GM12878 (cell line): ENCODE measurements at regions not wholly inside any gene's neighbourhood (a gene's known extent, or its start where the extent isn't known, plus 50 kb on each side); places are given as distances from the start of the nearest gene placed in this dataset.

Experiments used
- ATAC-seq: fragments of 200-7000 bp; cut with Tn5 transposase; 3 replicates; pipeline ENCODE4 v1.9.1; 2020; ENCODE audit warnings: mild to moderate bottlenecking, moderate library complexity
- BruUV-seq: library from RNA; stranded (reverse); fragments of 400-500 nt; replicated peaks from 2 replicates; lab custom pipeline; 2021; lab: Mats Ljungman, UMichigan
- CTCF ChIA-PET: fragments of 300-600 bp; sonication (Branson Sonifier 250); formaldehyde crosslinking; extraction: SDS; loops from one replicate; lab custom pipeline; 2021; ENCODE audit warnings: inconsistent platforms; lab: Yijun Ruan, JAX
- POLR2A ChIA-PET: fragments of 350-600 bp; formaldehyde crosslinking; extraction: SDS; loops from one replicate; lab custom pipeline; 2021; ENCODE audit warnings: inconsistent platforms; lab: Charles Lee
- RAD21 ChIA-PET: fragments of 300-600 bp; sonication (Branson Sonifier 250); formaldehyde crosslinking; loops from one replicate; lab custom pipeline; 2023; ENCODE audit warnings: antibody characterized with exemption; ENCODE audit not compliant: unreplicated experiment; lab: Charles Lee
- SMC1A ChIA-PET: fragments of 300-600 bp; sonication (Branson Sonifier 250); formaldehyde crosslinking; loops from one replicate; lab custom pipeline; 2023; ENCODE audit not compliant: unreplicated experiment, uncharacterized antibody; lab: Charles Lee
- DNase-seq: peaks from one replicate; pipeline ENCODE4 v3.0.0-alpha.2; 2011; ENCODE audit warnings: low read depth, low spot score
- FAIRE-seq: peaks from 3 replicates; lab custom pipeline; 2011; peaks lifted over from hg19 to GRCh38; lab: Jason Lieb, UNC
- H2AFZ ChIP-seq: 2 replicates; pipeline ENCODE4 v1.6.0; 2011; ENCODE audit warnings: low read depth, low read length, control low read depth; ENCODE audit not compliant: control insufficient read depth
- H3K27ac ChIP-seq: 2 replicates; pipeline ENCODE4 v1.5.1; 2011; ENCODE audit warnings: control low read depth; ENCODE audit not compliant: control insufficient read depth, insufficient read depth
- H3K27me3 ChIP-seq, 2 experiments: replicated peaks in 1 of 2; 2 replicates each; pipeline versions ENCODE4 v1.6.0 to v1.6.1; 2011; ENCODE audit warnings: low read length in 1 of 2; ENCODE audit not compliant: control insufficient read depth in 2 of 2, insufficient read depth in 2 of 2
- H3K36me3 ChIP-seq, 2 experiments: 2 replicates each; pipeline ENCODE4 v1.5.1; 2011; ENCODE audit warnings: low read length in 1 of 2; ENCODE audit not compliant: control insufficient read depth in 2 of 2, insufficient read depth in 2 of 2
- H3K4me1 ChIP-seq: 2 replicates; pipeline ENCODE4 v1.6.1; 2011; ENCODE audit warnings: mild to moderate bottlenecking, low read length, moderate library complexity, mixed read lengths; ENCODE audit not compliant: control insufficient read depth, insufficient read depth
- H3K4me2 ChIP-seq: 2 replicates; pipeline ENCODE4 v1.6.0; 2011; ENCODE audit warnings: control low read depth; ENCODE audit not compliant: control insufficient read depth, insufficient read depth
- H3K4me3 ChIP-seq: fragments of 200-600 bp; sonication (generic); 2 replicates; pipeline ENCODE4 v1.5.1; 2016
- H3K79me2 ChIP-seq: 2 replicates; pipeline ENCODE4 v1.6.0; 2011; ENCODE audit warnings: low read length; ENCODE audit not compliant: control insufficient read depth, insufficient read depth
- H3K9ac ChIP-seq: 2 replicates; pipeline ENCODE4 v1.8.0; 2011; ENCODE audit warnings: low read length, control low read depth, mixed read lengths; ENCODE audit not compliant: control insufficient read depth, insufficient read depth
- H3K9me3 ChIP-seq: replicated peaks from 3 replicates; pipeline ENCODE4 v1.5.1; 2011; ENCODE audit warnings: mild to moderate bottlenecking, low read length; ENCODE audit not compliant: control insufficient read depth, insufficient read depth
- H4K20me1 ChIP-seq: 2 replicates; pipeline ENCODE4 v1.6.0; 2011; ENCODE audit not compliant: control insufficient read depth, insufficient read depth
- ATF7 ChIP-seq: fragments of 450-650 bp; IDR thresholded peaks from 2 replicates; pipeline ENCODE4 v1.6.1; 2016; ENCODE audit warnings: low read depth, mild to moderate bottlenecking
- BHLHE40 ChIP-seq, 2 experiments: fragments of 450-650 bp in 1 of 2; IDR thresholded peaks; 2 replicates each; pipeline ENCODE4 v1.6.1; 2011 to 2017; ENCODE audit warnings: low read depth in 2 of 2, borderline replicate concordance in 1 of 2, improper control_type of control experiment in 1 of 2, low read length in 1 of 2, mild to moderate bottlenecking in 1 of 2
- FOS ChIP-seq: IDR thresholded peaks from 3 replicates; pipeline ENCODE4 v1.6.1; 2011; ENCODE audit warnings: borderline replicate concordance; ENCODE audit not compliant: insufficient read length; ENCODE audit errors: extremely low read depth
- WRNIP1 ChIP-seq: IDR thresholded peaks from 2 replicates; pipeline ENCODE4 v1.6.1; 2011; ENCODE audit warnings: low read depth, low read length, improper control_type of control experiment, borderline replicate concordance
- WGBS: methylation state at CpG from one replicate; pipeline ENCODE4 v1.1.6; 2016; ENCODE audit warnings: low lambda C conversion rate; ENCODE audit not compliant: insufficient replicate concordance, insufficient coverage; ENCODE audit errors: missing lambda C conversion rate; 5-methylcytosine and 5-hydroxymethylcytosine counted together
- in situ Hi-C: fragments of 300-500 bp; cut with MboI; formaldehyde crosslinking; loops from 9 replicates; pipeline ENCODE4 v1.14.3; 2018; ENCODE audit warnings: mixed read lengths
- intact Hi-C: fragments of 100-400 bp; cut with micrococcal nuclease; formaldehyde crosslinking; loops from one replicate; pipeline ENCODE4 v1.14.2; 2022; ENCODE audit not compliant: unreplicated experiment
- TF ChIP-seq, protein P1 (sequence below): fragments of 450-650 bp; IDR thresholded peaks from 2 replicates; pipeline ENCODE4 v1.6.1; 2017; ENCODE audit warnings: mild to moderate bottlenecking, low read depth, inconsistent platforms; ENCODE audit not compliant: poor library complexity, severe bottlenecking
- TF ChIP-seq, protein P2 (sequence below): fragments of 450-650 bp; IDR thresholded peaks from 2 replicates; pipeline ENCODE4 v1.6.1; 2018; ENCODE audit warnings: mild to moderate bottlenecking, low read depth, moderate library complexity; ENCODE audit not compliant: partially characterized antibody

DNA sequence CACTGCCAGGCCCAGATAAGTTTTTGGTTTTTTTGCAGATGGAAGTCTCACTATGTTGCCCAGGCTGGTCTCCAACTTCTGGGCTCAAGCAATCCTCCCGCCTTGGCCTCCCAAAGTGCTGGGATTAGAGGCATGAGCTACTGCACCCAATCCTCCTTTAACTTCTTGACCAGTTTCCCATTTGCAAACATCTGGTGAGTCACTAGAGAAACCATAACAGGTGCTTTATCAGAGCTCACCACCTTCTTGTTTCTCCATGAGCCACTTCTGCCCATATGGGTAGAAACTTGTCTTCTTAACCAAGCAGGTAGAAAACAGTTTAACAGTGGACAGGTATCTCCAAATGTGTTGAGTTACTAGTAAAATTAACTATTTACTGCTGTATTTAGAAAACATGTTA lies 128.4 kb upstream of the AP1S2 start:
- POLR2A ChIA-PET, result no interaction called here
- SMC1A ChIA-PET, result interaction anchor here (0.7 to 1.1 kb wide), 3 partner anchors 11 to 133 kb away, joined by 3 read pairs; no protein-coding TSS in a partner anchor
- no peak overlapping the region for H2AFZ ChIP-seq
- no peaks in the 10 kb centered on the region for H3K27me3 ChIP-seq
- FAIRE-seq (no peak), DNase-seq (no peak), ATAC-seq (no peak)
- H3K27ac ChIP-seq, result no peak overlapping the region
- H3K9me3 ChIP-seq, result no peaks in the 10 kb centered on the region
- BruUV-seq, result no TSS peak
- H3K4me2 ChIP-seq, result no peak overlapping the region
- RAD21 ChIA-PET, result interaction anchor here (1.3 kb wide), 1 partner anchor 11 kb away, joined by 4 read pairs; no protein-coding TSS in a partner anchor
- H3K79me2 ChIP-seq, result no peaks in the 10 kb centered on the region
- intact Hi-C loops (no loop called here), in situ Hi-C loops (no loop called here)
- no peak for TF ChIP-seq WRNIP1
- TF ChIP-seq, protein P1, sequence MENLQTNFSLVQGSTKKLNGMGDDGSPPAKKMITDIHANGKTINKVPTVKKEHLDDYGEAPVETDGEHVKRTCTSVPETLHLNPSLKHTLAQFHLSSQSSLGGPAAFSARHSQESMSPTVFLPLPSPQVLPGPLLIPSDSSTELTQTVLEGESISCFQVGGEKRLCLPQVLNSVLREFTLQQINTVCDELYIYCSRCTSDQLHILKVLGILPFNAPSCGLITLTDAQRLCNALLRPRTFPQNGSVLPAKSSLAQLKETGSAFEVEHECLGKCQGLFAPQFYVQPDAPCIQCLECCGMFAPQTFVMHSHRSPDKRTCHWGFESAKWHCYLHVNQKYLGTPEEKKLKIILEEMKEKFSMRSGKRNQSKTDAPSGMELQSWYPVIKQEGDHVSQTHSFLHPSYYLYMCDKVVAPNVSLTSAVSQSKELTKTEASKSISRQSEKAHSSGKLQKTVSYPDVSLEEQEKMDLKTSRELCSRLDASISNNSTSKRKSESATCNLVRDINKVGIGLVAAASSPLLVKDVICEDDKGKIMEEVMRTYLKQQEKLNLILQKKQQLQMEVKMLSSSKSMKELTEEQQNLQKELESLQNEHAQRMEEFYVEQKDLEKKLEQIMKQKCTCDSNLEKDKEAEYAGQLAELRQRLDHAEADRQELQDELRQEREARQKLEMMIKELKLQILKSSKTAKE, result no peak
- TF ChIP-seq FOS, result no peak
- no peak for TF ChIP-seq BHLHE40 (IDR thresholded peaks at IDR 0.05; ENCODE audit: borderline replicate concordance in 1 of 2, low read depth in 2 of 2, low read length in 1 of 2)
- TF ChIP-seq ATF7, result no peak
- TF ChIP-seq, protein P2, sequence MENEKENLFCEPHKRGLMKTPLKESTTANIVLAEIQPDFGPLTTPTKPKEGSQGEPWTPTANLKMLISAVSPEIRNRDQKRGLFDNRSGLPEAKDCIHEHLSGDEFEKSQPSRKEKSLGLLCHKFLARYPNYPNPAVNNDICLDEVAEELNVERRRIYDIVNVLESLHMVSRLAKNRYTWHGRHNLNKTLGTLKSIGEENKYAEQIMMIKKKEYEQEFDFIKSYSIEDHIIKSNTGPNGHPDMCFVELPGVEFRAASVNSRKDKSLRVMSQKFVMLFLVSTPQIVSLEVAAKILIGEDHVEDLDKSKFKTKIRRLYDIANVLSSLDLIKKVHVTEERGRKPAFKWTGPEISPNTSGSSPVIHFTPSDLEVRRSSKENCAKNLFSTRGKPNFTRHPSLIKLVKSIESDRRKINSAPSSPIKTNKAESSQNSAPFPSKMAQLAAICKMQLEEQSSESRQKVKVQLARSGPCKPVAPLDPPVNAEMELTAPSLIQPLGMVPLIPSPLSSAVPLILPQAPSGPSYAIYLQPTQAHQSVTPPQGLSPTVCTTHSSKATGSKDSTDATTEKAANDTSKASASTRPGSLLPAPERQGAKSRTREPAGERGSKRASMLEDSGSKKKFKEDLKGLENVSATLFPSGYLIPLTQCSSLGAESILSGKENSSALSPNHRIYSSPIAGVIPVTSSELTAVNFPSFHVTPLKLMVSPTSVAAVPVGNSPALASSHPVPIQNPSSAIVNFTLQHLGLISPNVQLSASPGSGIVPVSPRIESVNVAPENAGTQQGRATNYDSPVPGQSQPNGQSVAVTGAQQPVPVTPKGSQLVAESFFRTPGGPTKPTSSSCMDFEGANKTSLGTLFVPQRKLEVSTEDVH, result no peak
- H3K4me1 ChIP-seq, result no peaks in the 10 kb centered on the region
- no peaks in the 10 kb centered on the region for H3K36me3 ChIP-seq
- no peak overlapping the region for H3K9ac ChIP-seq
- CTCF ChIA-PET, result no interaction called here
- H3K4me3 ChIP-seq, result no peak overlapping the region
- H4K20me1 ChIP-seq, result no peaks in the 10 kb centered on the region
- 79% methylated on average over 1 of the region's 1 CpG for WGBS
